ENCODE measurements at regions not wholly inside any gene's neighbourhood (a gene's known extent, or its start where the extent isn't known, plus 50 kb on each side); places are given as distances from the start of the nearest gene placed in this dataset.

- peak; percentile 67 for DNase-seq
Measured at GRCh38 chr15:95843241-95843910, 487.1 kb upstream of the NR2F2 start.

- no peak for DNase-seq
Measured at GRCh38 chr15:95845862-95846515, 484.5 kb upstream of the NR2F2 start.

- DNase-seq = no peak
Measured at GRCh38 chr15:95848126-95848525, 482.4 kb upstream of the NR2F2 start.

GRCh38 chr15:95850837-95851236 is 479.7 kb upstream of the NR2F2 start:
- no peak for DNase-seq

- no peak for DNase-seq
Measured at GRCh38 chr15:95853350-95853749, 477.1 kb upstream of the NR2F2 start.

GRCh38 chr15:95857124-95857757 is 473.3 kb upstream of the NR2F2 start:
- peak; percentile 42 for DNase-seq

GRCh38 chr15:95857758-95858157 is 472.7 kb upstream of the NR2F2 start:
- no peak for DNase-seq

- no peak for DNase-seq
Measured at GRCh38 chr15:95860406-95860805, 470.1 kb upstream of the NR2F2 start.

GRCh38 chr15:95864467-95864886 is 466.0 kb upstream of the NR2F2 start:
- DNase-seq = no peak

- no peak for DNase-seq
Measured at GRCh38 chr15:95865330-95865739, 465.2 kb upstream of the NR2F2 start.

GRCh38 chr15:95866711-95867440 is 463.6 kb upstream of the NR2F2 start:
- no peak for DNase-seq

GRCh38 chr15:95868450-95868849 is 462.1 kb upstream of the NR2F2 start:
- no peak for DNase-seq

- no peak for DNase-seq
Measured at GRCh38 chr15:95868970-95869369, 461.5 kb upstream of the NR2F2 start.

GRCh38 chr15:95869920-95870319 is 460.6 kb upstream of the NR2F2 start:
- no peak for DNase-seq

GRCh38 chr15:95872366-95872771 is 458.1 kb upstream of the NR2F2 start:
- DNase-seq = peak; percentile 74

- no peak for DNase-seq
Measured at GRCh38 chr15:95874637-95875036, 455.9 kb upstream of the NR2F2 start.

GRCh38 chr15:95875121-95875643 is 455.3 kb upstream of the NR2F2 start:
- peak; percentile 30 for DNase-seq

GRCh38 chr15:95880031-95880570 is 450.4 kb upstream of the NR2F2 start:
- no peak for DNase-seq

- no peak for DNase-seq
Measured at GRCh38 chr15:95880630-95881029, 449.9 kb upstream of the NR2F2 start.

- DNase-seq = no peak
Measured at GRCh38 chr15:95883064-95883463, 447.4 kb upstream of the NR2F2 start.

GRCh38 chr15:95884276-95884675 is 446.2 kb upstream of the NR2F2 start:
- peak; percentile 88 for DNase-seq

- peak; percentile 20 for DNase-seq
Measured at GRCh38 chr15:95887666-95888390, 442.7 kb upstream of the NR2F2 start.
